Mucosa of stomach (tissue), 1 donor: ENCODE measurements at regions not wholly inside any gene's neighbourhood (a gene's known extent, or its start where the extent isn't known, plus 50 kb on each side); places are given as distances from the start of the nearest gene placed in this dataset.

ENCODE experiments used
- H3K27me3 ChIP-seq: one replicate; pipeline ENCODE4 v1.7.0; 2013; ENCODE audit warnings: mild to moderate bottlenecking, low read length; ENCODE audit not compliant: control insufficient read depth, insufficient read depth
- H3K36me3 ChIP-seq: one replicate; pipeline ENCODE4 v1.7.0; 2013; ENCODE audit warnings: low read length; ENCODE audit not compliant: control insufficient read depth, insufficient read depth
- H3K4me1 ChIP-seq: one replicate; pipeline ENCODE4 v1.7.0; 2013; ENCODE audit warnings: mild to moderate bottlenecking, low read length; ENCODE audit not compliant: control insufficient read depth, insufficient read depth
- H3K4me3 ChIP-seq: one replicate; pipeline ENCODE4 v1.7.0; 2013; ENCODE audit warnings: low read length
- H3K9ac ChIP-seq: one replicate; pipeline ENCODE4 v1.7.0; 2013; ENCODE audit warnings: mild to moderate bottlenecking, low read length, moderate library complexity
- H3K9me3 ChIP-seq: one replicate; pipeline ENCODE4 v1.7.0; 2013; ENCODE audit warnings: mild to moderate bottlenecking, low read length, moderate library complexity; ENCODE audit not compliant: control insufficient read depth
- donor health status: Pancreatic carcinoma.

DNA sequence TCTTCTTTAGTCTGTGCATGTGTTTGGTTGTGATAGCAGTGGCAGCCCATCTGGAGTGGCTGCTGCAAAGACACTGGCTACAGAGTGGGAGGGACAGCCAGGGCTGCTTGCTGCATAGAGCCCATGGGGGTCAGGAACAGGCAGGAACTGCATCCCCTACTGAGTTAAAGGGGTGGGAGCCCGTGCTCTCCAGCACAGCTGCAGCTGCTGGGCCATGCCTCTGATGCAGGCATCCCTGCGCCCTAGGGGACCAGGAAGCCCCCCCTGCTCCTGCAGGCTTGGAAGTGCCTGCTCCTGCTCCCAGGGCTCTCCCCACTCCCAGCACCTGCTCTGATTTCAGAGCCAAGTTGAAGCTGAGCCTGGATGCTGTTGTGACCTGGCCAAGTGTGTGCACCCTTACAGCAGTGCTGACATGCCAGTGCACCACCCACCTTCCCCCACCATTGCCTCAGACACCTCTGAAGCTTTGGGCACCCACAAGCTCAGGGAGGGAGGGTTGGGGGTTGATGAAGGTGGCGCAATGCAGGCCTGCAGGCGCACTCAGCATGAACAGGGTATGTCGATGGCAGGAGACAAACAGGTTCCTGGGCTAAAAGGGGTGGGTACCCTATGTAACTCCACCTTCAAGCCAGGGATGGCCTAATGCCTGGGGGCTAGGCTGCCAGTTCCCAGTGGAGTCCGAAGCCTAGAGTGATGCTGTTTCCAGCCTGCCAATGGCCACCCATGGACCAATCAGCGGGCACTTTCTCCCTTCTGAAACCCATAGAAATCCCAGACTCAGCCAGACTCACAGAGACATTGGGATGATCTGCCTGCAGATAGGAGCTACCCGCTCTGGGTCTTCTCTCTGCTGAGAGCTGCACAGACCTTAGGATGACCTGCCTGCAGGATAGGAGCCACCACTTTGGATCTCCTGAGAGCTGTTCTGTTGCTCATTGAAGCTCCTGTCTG, 919.9 kb upstream of the MIR17HG start:
- Histone ChIP-seq H3K9ac (no peak overlapping the region), H3K4me1 (no peaks in the 10 kb centered on the region), H3K36me3 (no peaks in the 10 kb centered on the region), H3K4me3 (no peak overlapping the region), H3K9me3 (no peaks in the 10 kb centered on the region), H3K27me3 (no peaks in the 10 kb centered on the region)

DNA sequence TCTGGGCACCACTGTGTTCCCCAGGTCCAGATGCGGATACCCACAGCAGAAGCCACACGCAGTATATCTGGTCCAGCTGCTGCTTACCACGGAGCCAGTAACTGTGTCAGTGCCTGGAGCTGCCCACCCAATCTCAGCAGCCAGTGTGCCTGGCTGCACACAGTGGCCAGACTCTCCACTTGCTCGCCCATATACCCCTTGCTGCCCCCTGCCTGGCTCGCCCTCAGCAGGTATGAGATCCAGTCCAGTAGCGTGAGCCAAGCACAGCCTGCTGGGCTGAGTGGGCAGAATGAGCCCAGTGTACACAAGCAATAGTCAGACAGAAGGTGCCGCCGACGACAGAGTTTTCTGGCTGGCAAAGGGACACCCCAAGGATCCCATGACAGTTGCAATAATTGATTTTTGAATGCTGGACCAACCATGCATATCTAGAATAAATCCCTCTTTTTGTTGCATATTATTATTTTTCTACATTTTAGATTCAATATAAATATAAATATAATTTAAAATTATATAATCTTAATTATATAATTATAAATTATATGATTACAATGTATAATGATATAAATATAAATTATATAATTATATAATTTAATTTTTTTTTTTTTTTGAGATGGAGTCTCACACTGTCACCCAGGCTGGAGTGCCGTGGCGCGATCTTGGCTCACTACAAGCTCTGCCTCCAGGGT, 918.8 kb upstream of the MIR17HG start:
- Histone ChIP-seq H3K9ac (no peak overlapping the region), H3K27me3 (no peaks in the 10 kb centered on the region), H3K36me3 (no peaks in the 10 kb centered on the region), H3K4me3 (no peak overlapping the region), H3K9me3 (no peaks in the 10 kb centered on the region), H3K4me1 (no peaks in the 10 kb centered on the region)

DNA sequence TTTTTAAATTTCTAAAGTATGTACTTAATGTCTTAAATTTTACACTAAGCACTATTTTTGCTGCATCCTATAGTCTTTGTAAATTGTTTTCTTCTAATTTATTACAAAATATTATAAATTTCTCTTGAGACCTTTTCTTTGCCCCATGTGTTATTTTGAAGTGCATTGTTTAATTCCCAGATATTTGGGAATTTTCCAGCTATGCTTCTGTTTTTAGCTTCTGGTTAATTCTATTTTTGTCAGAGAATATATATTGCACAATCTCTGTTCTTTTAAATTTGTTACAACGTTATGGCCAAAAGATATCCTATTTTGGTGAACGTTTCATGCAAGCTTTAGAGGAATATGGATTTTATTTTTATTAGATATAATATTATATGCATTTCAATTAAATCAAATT, 917.4 kb upstream of the MIR17HG start:
- Histone ChIP-seq H3K4me1 (no peaks in the 10 kb centered on the region), H3K27me3 (no peaks in the 10 kb centered on the region), H3K36me3 (no peaks in the 10 kb centered on the region), H3K9ac (no peak overlapping the region), H3K4me3 (no peak overlapping the region), H3K9me3 (no peaks in the 10 kb centered on the region)

DNA sequence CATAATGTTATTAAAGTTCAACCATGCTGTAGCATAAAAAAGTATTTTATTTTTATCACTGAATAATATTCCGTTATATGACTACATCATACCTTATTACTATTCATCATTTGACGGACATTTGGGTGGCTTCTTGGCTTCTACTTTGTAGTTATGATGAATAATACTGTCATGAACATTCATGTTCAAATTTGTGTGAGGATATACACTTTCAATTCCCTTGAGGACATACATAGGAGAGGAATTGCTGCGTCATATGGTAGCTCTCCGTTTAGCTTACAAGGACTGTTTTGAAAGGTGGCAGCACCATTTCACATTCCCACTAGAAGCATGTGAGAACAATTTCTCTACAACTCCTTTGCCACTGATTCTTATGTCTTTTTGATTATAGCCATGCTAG, 910.8 kb upstream of the MIR17HG start:
- H3K4me1 ChIP-seq: no peaks in the 10 kb centered on the region
- H3K9me3 ChIP-seq: no peaks in the 10 kb centered on the region
- no peaks in the 10 kb centered on the region for H3K36me3 ChIP-seq
- H3K27me3 ChIP-seq: no peaks in the 10 kb centered on the region
- no peak overlapping the region for H3K9ac ChIP-seq
- H3K4me3 ChIP-seq: no peak overlapping the region

DNA sequence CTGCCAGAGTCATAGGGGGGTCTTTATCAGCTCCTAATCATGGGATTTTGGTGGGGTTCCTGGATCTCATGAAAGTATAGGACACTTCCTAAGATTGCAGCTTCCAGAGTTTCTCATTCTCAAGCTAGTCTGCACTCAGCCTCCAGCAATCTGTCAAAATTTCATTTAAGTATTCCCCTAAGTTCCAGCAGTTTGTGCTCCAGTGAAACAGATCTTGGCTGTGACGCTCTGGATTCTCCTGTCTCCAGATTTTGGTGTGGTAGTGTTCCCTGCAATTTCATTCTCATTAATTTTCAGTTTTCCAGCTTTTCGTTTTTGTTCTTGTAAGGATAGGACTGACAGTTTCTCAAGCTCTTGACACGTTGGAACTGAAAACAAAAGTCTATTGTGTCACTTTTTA, 908.9 kb upstream of the MIR17HG start:
- H3K9me3 ChIP-seq: no peaks in the 10 kb centered on the region
- no peaks in the 10 kb centered on the region for H3K27me3 ChIP-seq
- no peaks in the 10 kb centered on the region for H3K4me1 ChIP-seq
- no peak overlapping the region for H3K4me3 ChIP-seq
- H3K9ac ChIP-seq: no peak overlapping the region
- no peaks in the 10 kb centered on the region for H3K36me3 ChIP-seq

DNA sequence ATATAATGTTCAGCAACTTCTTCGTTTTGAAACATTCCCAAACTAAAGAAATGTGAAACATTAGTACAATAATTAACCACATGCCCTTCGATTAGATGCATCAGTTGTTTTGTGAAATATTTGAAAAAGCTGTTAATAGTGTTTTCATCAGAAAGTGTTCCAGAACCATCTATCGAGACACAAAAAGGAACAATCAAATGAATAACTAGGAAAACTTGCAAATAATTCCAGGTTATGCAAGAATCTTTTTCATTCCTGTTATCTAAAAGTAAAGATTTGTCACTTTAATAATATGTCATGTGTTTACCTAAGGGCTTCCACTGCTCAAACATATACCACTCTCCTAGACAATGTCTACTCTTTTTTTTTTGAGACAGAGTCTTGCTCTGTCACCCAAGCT, 904.2 kb upstream of the MIR17HG start:
- H3K27me3 ChIP-seq: no peaks in the 10 kb centered on the region
- no peaks in the 10 kb centered on the region for H3K36me3 ChIP-seq
- no peaks in the 10 kb centered on the region for H3K9me3 ChIP-seq
- H3K4me1 ChIP-seq: no peaks in the 10 kb centered on the region
- no peak overlapping the region for H3K9ac ChIP-seq
- H3K4me3 ChIP-seq: no peak overlapping the region

DNA sequence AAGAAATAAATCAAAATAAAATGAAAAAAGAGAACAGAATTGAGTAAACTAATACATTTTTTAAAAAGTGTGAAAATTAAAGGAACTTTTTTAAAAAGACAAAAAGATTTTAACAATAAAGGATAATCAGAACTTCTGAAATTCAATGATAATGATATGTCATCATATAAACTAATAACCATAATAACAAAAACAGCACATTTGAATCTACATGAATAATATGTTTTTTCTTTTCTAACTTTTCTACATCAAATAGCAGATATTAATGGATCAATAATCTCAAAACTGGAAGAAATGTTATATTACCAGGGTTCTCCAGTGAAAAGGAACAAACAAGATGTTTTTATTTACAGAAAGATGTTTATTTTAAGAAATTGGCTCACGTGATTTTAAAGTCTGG, 903.3 kb upstream of the MIR17HG start:
- Histone ChIP-seq H3K4me1 (no peaks in the 10 kb centered on the region), H3K9ac (no peak overlapping the region), H3K4me3 (no peak overlapping the region), H3K9me3 (no peaks in the 10 kb centered on the region), H3K36me3 (no peaks in the 10 kb centered on the region), H3K27me3 (no peaks in the 10 kb centered on the region)

DNA sequence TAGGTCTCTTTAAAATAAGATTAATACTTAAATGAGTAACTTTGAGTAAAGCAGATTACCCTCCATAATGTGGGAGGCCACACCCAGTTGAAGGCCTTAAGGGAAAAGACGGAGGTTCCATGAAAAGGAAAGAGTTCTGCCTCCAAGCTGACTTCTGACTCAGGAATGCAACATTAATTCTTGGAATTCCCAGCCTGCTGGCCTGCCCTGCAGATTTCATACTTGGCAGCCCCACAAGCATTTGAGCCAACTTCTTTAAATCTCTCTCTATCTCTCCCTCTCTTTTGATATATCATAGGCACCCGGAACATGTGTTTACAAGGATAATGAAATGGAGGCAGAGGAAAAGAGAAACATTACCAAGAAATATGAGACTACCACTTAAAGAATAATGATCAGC, 902.3 kb upstream of the MIR17HG start:
- Histone ChIP-seq H3K4me3 (no peak overlapping the region), H3K9ac (no peak overlapping the region), H3K27me3 (no peaks in the 10 kb centered on the region), H3K4me1 (no peaks in the 10 kb centered on the region), H3K36me3 (no peaks in the 10 kb centered on the region), H3K9me3 (no peaks in the 10 kb centered on the region)

DNA sequence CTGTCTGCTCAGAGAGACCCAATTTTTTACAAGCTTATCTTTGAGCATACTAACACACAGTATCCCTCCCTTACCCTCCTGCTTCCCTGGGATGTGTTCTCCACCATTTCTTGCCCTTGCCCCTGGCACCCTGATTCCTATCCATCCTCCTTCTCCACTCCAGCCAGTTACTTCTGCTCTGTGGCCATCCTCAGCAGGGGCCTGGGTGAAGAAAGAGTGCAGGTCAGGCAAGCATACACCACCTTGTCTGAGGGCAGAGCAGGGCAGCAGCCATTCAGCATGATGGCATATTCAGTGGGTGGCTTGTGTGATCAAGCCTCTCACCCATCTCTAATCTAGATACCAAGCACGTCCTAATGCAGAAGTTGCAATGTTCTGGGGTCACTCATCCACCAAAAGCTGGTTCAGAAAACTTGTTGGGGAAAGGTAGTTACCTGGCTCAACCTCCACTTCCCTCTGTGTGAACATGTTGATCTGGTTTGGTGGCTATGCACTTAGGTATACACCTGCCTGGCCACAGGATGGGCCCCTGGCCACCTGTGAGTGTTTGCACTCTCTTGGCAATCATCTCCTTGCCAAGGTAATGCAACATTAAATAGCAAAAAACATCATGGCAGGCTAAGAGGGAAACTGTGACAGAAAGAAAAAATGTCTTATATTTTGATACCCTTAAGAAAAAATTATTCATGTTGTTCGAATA, 900.3 kb upstream of the MIR17HG start:
- Histone ChIP-seq H3K9ac (no peak overlapping the region), H3K27me3 (no peaks in the 10 kb centered on the region), H3K36me3 (no peaks in the 10 kb centered on the region), H3K4me1 (no peaks in the 10 kb centered on the region), H3K9me3 (no peaks in the 10 kb centered on the region), H3K4me3 (no peak overlapping the region)

DNA sequence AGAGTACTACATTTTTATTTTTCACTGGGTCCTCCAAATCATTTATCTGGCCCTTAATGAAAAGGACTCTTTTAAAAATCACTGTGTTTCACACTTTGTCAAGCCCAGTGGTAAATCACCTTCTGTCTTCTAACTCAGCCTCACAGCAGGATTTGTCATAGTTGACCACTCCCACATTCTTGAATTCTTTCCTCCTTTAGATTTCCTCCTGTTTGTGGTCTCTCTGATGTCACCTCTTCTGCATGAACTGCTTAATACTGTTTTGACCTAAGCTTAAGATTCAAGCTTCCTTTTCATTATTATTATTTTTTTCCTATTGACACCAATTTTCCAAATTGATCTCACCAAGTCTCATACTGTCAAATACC, 899.8 kb upstream of the MIR17HG start:
- no peaks in the 10 kb centered on the region for H3K4me1 ChIP-seq
- H3K27me3 ChIP-seq: no peaks in the 10 kb centered on the region
- no peak overlapping the region for H3K4me3 ChIP-seq
- no peak overlapping the region for H3K9ac ChIP-seq
- H3K36me3 ChIP-seq: no peaks in the 10 kb centered on the region
- no peaks in the 10 kb centered on the region for H3K9me3 ChIP-seq

DNA sequence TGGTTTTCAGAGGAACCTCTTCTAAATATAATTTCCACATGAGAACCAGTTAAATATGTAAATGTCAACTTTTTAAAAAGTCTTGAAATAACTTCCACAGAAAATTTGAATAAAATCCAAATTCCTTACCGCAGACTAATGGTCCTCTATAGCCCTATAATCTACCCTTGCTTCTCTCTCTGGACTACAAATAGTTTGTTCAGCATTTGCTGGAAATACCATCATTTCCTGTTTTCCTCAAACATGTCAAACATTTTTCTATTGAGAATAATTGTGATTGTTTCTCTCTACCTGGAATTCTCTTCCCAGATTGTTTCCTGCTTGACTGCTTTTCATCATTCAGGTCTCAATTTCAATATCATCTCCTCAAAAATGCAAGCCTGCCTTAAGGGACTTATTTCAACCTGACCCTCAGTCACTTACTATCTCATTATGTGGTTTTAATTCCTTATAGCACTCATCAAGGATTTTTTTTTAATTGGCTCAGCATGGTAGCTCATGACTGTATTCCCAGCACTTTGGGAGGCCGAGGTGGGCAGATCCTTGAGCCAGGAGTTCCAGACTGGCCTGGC, 898.9 kb upstream of the MIR17HG start:
- H3K9ac ChIP-seq: no peak overlapping the region
- H3K27me3 ChIP-seq: no peaks in the 10 kb centered on the region
- no peaks in the 10 kb centered on the region for H3K4me1 ChIP-seq
- no peak overlapping the region for H3K4me3 ChIP-seq
- no peaks in the 10 kb centered on the region for H3K36me3 ChIP-seq
- H3K9me3 ChIP-seq: no peaks in the 10 kb centered on the region

DNA sequence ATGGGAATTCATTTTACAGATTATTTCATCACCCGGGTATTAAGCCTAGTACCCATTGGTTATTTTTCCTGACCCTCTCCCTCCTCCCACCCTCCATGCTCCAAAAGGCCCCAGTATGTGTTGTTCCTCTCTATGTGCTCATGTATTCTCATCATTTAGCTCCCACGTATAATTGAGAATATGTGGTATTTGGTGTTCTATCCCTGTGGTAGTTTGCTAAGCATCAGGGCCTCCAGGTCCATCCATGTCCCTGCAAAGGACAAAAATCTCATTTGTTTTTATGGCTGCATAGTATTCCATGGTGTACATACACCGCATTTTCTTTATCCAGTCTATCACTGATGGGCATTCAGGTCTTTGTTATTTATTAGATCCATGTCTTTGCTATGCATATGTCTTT, 894.1 kb upstream of the MIR17HG start:
- H3K4me1 ChIP-seq: no peaks in the 10 kb centered on the region
- H3K9me3 ChIP-seq: no peaks in the 10 kb centered on the region
- no peak overlapping the region for H3K4me3 ChIP-seq
- H3K9ac ChIP-seq: no peak overlapping the region
- no peaks in the 10 kb centered on the region for H3K36me3 ChIP-seq
- H3K27me3 ChIP-seq: no peaks in the 10 kb centered on the region
